ENCODE measurements at regions not wholly inside any gene's neighbourhood (a gene's known extent, or its start where the extent isn't known, plus 50 kb on each side); places are given as distances from the start of the nearest gene placed in this dataset.

DNA sequence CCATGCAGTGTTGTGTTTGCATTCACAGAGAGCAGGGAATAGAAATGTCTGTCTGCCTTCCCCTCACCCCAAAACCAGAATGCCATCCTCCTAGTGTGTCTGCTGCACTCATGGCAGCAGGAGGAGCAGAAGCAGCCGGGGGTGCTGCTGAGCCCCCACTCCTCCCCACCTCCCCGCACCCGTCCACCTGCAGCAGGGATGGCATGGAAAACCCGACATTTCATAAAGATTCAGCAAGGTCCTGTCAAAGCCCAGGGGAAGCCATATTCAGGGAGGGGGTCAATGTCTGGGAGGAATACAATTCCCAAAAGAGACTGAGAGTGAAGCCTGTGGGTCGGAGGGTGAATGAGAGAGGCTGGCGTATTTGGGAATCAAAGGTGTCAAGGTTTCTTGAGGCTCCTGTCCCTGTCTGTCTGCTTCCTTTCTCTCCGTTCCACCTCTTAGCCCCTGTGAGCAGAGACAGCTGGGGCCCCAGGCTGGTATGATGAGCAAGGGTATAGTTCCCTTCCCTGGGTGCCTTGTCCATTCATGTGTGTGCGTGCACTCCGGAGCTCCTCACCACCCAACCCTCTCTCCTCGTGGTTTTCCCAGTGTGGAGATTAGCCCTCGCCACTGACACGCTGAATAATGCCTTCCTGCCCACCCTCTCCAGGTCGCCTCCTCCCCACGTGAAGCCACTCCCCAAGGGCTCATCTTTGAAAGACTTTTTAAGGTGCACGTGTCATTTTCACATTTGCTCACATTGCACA is 133.5 kb upstream of the ZNF236 start:
- Histone ChIP-seq H3K27ac (ENCODE audit: low read depth in 2 of 2, low read length in 1 of 2) (no peak overlapping the region), H3K9me3 (no peaks in the 10 kb centered on the region), H2AFZ (ENCODE audit: low read depth) (no peak overlapping the region), H3K27me3 (ENCODE audit: insufficient read depth) (no peaks in the 10 kb centered on the region; the same call in 1 of the 2 replicates), H3F3A (replicated peaks; ENCODE audit: insufficient read depth) (no peaks in the 10 kb centered on the region), H3K4me1 (ENCODE audit: control insufficient read depth in 1 of 2, insufficient read depth in 2 of 2, low read depth in 1 of 2, low read length in 1 of 2) (peaks cover 0 to 2% of the 10 kb centered on the region in 2 experiments; a peak in 1 of 4 replicates), H4K20me1 (ENCODE audit: insufficient read depth) (no peaks in the 10 kb centered on the region), H3K79me2 (ENCODE audit: insufficient read depth) (no peaks in the 10 kb centered on the region), H3K4me3 (ENCODE audit: low read depth in 2 of 2, low read length in 1 of 2) (no peak overlapping the region), H3K4me2 (no peak overlapping the region), H3K9me2 (no peaks in the 10 kb centered on the region), H3K36me3 (replicated peaks in 1 of 2; ENCODE audit: control insufficient read depth in 1 of 2, insufficient read depth in 2 of 2, low read length in 1 of 2) (no peaks in the 10 kb centered on the region), H3K9ac (no peak overlapping the region)
- no peak for DNase-seq
- 36% methylated on average over 15 of the region's 15 CpGs for WGBS (ENCODE audit: low lambda C conversion rate)
- TF ChIP-seq RFX5 (IDR thresholded peaks at IDR 0.05; ENCODE audit: low read length) (no peak), NFIC (IDR thresholded peaks at IDR 0.05; ENCODE audit: borderline replicate concordance) (no peak), CHD2 (IDR thresholded peaks at IDR 0.05; ENCODE audit: low read length, partially characterized antibody) (no peak), SMC3 (IDR thresholded peaks at IDR 0.05; ENCODE audit: low read depth, low read length) (no peak), TEAD4 (IDR thresholded peaks at IDR 0.05; ENCODE audit: borderline replicate concordance, insufficient read depth) (no peak), EZH2phosphoT487 (IDR thresholded peaks at IDR 0.05; ENCODE audit: borderline replicate concordance, low read depth) (no peak)
- TF ChIP-seq, protein P1, sequence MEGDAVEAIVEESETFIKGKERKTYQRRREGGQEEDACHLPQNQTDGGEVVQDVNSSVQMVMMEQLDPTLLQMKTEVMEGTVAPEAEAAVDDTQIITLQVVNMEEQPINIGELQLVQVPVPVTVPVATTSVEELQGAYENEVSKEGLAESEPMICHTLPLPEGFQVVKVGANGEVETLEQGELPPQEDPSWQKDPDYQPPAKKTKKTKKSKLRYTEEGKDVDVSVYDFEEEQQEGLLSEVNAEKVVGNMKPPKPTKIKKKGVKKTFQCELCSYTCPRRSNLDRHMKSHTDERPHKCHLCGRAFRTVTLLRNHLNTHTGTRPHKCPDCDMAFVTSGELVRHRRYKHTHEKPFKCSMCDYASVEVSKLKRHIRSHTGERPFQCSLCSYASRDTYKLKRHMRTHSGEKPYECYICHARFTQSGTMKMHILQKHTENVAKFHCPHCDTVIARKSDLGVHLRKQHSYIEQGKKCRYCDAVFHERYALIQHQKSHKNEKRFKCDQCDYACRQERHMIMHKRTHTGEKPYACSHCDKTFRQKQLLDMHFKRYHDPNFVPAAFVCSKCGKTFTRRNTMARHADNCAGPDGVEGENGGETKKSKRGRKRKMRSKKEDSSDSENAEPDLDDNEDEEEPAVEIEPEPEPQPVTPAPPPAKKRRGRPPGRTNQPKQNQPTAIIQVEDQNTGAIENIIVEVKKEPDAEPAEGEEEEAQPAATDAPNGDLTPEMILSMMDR (IDR thresholded peaks at IDR 0.05), result no peak
- POLR2A ChIA-PET, result no interaction called here
- CTCF ChIA-PET, result interaction anchor here (1.6 to 3.8 kb wide), 3 partner anchors 13 to 291 kb away, joined by 4 to 32 read pairs (median 19); no protein-coding TSS in a partner anchor

- DNase-seq, result no peak
- no peak overlapping the region for H3K27ac ChIP-seq (ENCODE audit: low read depth in 2 of 2, low read length in 1 of 2)
- H3K9me3 ChIP-seq, result no peaks in the 10 kb centered on the region
- H3K4me3 ChIP-seq (ENCODE audit: low read depth in 2 of 2, low read length in 1 of 2), result no peak overlapping the region
- H3K9ac ChIP-seq, result no peak overlapping the region
- ChIA-PET POLR2A (no interaction called here), CTCF (interaction anchor here (0.6 to 3.8 kb wide), 10 partner anchors 13 to 289 kb away, joined by 3 to 32 read pairs (median 4); no protein-coding TSS in a partner anchor)
- H3K36me3 ChIP-seq (replicated peaks in 1 of 2; ENCODE audit: control insufficient read depth in 1 of 2, insufficient read depth in 2 of 2, low read length in 1 of 2), result no peaks in the 10 kb centered on the region
- TF ChIP-seq MEF2A (IDR thresholded peaks at IDR 0.05; ENCODE audit: borderline replicate concordance, low read depth) (no peak), FOXM1 (IDR thresholded peaks at IDR 0.05; ENCODE audit: low read depth) (no peak), FOXJ3 (CRISPR knock-in tag; IDR thresholded peaks at IDR 0.05) (no peak), RAD21 (IDR thresholded peaks at IDR 0.05; ENCODE audit: low read length) (no peak)
- TF ChIP-seq, protein P2, sequence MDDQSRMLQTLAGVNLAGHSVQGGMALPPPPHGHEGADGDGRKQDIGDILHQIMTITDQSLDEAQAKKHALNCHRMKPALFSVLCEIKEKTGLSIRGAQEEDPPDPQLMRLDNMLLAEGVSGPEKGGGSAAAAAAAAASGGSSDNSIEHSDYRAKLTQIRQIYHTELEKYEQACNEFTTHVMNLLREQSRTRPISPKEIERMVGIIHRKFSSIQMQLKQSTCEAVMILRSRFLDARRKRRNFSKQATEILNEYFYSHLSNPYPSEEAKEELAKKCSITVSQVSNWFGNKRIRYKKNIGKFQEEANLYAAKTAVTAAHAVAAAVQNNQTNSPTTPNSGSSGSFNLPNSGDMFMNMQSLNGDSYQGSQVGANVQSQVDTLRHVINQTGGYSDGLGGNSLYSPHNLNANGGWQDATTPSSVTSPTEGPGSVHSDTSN (IDR thresholded peaks at IDR 0.05), result no peak
- no peaks in the 10 kb centered on the region for H3K9me2 ChIP-seq
- WGBS (ENCODE audit: low lambda C conversion rate), result 25% methylated on average over 10 of the region's 10 CpGs
- no peaks in the 10 kb centered on the region for H3F3A ChIP-seq (replicated peaks; ENCODE audit: insufficient read depth)
- no peak overlapping the region for H3K4me2 ChIP-seq
- H3K79me2 ChIP-seq (ENCODE audit: insufficient read depth), result no peaks in the 10 kb centered on the region
- H3K4me1 ChIP-seq (ENCODE audit: control insufficient read depth in 1 of 2, insufficient read depth in 2 of 2, low read depth in 1 of 2, low read length in 1 of 2), result peaks cover 0 to 2% of the 10 kb centered on the region in 2 experiments; a peak in 1 of 4 replicates
- H4K20me1 ChIP-seq (ENCODE audit: insufficient read depth), result no peaks in the 10 kb centered on the region
- no peaks in the 10 kb centered on the region; the same call in 1 of the 2 replicates for H3K27me3 ChIP-seq (ENCODE audit: insufficient read depth)
- peak overlapping the region; percentile 73; the same call in 1 of the 2 replicates for H2AFZ ChIP-seq (ENCODE audit: low read depth)
These were observed 134.9 kb upstream of the ZNF236 start for GRCh38 chr18:76687304-76687962.

Data from SK-N-SH (cell line).